ENCODE measurements at regions not wholly inside any gene's neighbourhood (a gene's known extent, or its start where the extent isn't known, plus 50 kb on each side); places are given as distances from the start of the nearest gene placed in this dataset.
"Not testable (repeated sequence)": the region's sequence is repeated elsewhere in the genome, so short reads cannot be mapped to it uniquely, and the experiment has no call there.

DNA sequence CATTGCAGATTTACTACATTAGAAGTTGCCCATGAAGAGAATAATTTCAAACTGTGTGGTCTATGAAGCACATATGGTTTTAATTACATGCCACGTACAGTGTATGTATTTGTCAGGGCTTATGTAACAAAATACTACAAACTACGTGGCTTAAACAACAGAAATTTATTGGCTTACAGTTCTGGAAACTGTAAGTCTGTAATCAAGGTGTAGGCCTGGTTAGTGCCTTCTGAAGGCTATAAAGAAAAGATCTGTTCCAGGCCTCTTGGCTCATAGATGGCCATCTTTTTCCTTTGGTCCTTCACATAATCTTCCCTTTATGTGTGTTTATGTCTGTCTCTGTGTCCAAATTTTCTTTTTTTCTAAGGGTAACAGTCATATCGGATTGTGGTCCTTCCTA, 1160.2 kb downstream of the FAM133A start:
- Histone ChIP-seq H2BK12ac (ENCODE audit: low read length) (no peak overlapping the region), H3K18ac (ENCODE audit: low read length) (no peak overlapping the region), H4K91ac (ENCODE audit: low read depth, low read length, poor library complexity) (no peak overlapping the region), H3K4me3 (ENCODE audit: low read length in 2 of 2) (no peak overlapping the region), H3K23ac (ENCODE audit: low read depth, low read length, poor library complexity) (no peak overlapping the region), H4K8ac (ENCODE audit: low read depth, low read length) (no peak overlapping the region), H3K4ac (ENCODE audit: low read length) (no peak overlapping the region), H2AFZ (ENCODE audit: low read length) (no peak overlapping the region), H3K14ac (ENCODE audit: low read length) (no peak overlapping the region), H3K9ac (ENCODE audit: low read depth, low read length, poor library complexity) (no peak overlapping the region), H2BK15ac (ENCODE audit: low read length) (no peak overlapping the region), H2AK5ac (ENCODE audit: low read depth, low read length) (no peak overlapping the region), H3K9me3 (replicated peaks in 1 of 2; ENCODE audit: control insufficient read depth in 2 of 2, insufficient read depth in 1 of 2, low read depth in 1 of 2, low read length in 2 of 2) (no peaks in the 10 kb centered on the region), H2BK5ac (ENCODE audit: low read length) (no peak overlapping the region), H3K27me3 (ENCODE audit: control insufficient read depth in 3 of 3, insufficient read depth in 3 of 3, low read depth in 1 of 3, low read length in 3 of 3) (no peaks in the 10 kb centered on the region), H3K79me1 (ENCODE audit: low read depth, low read length) (no peaks in the 10 kb centered on the region), H3K27ac (replicated peaks; ENCODE audit: low read length) (no peak overlapping the region), H3K4me2 (ENCODE audit: insufficient read depth, low read length, poor library complexity, severe bottlenecking) (no peak overlapping the region), H3K4me1 (ENCODE audit: control insufficient read depth in 2 of 2, insufficient read depth in 1 of 2, low read depth in 1 of 2, low read length in 2 of 2) (no peaks in the 10 kb centered on the region), H2BK120ac (ENCODE audit: low read depth, low read length) (no peak overlapping the region), H3K36me3 (replicated peaks in 1 of 2; ENCODE audit: control insufficient read depth in 2 of 2, insufficient read depth in 2 of 2, low read length in 2 of 2) (no peaks in the 10 kb centered on the region)
- DNase-seq (ENCODE audit: low spot score) = no peak
- no CpG with 5 or more reads among the region's 3 CpGs for WGBS, 2 donors (ENCODE audit: extremely low coverage in 2 of 2, insufficient read length in 2 of 2, insufficient replicate concordance in 1 of 2)

DNA sequence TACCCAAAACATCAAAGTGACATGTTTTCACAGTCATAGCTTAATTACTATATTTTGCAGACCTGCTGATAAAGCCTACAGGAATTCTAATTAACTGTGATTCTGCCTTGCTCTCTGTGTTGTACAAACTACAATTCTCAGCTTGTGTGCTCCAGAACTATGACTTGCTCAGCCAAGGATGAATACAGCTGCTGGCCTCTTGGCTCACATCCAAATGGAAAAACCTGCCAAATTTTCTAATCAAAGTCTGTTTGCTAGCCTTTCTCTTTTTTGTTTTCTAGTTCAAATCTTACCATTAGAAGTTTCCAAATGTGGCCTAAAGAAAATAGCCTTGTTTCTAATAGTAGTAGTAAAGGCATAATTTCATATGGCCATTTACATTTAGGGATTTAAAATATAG, 1176.8 kb downstream of the FAM133A start:
- Histone ChIP-seq H4K91ac (ENCODE audit: low read depth, low read length, poor library complexity) (no peak overlapping the region), H2BK5ac (ENCODE audit: low read length) (no peak overlapping the region)

DNA sequence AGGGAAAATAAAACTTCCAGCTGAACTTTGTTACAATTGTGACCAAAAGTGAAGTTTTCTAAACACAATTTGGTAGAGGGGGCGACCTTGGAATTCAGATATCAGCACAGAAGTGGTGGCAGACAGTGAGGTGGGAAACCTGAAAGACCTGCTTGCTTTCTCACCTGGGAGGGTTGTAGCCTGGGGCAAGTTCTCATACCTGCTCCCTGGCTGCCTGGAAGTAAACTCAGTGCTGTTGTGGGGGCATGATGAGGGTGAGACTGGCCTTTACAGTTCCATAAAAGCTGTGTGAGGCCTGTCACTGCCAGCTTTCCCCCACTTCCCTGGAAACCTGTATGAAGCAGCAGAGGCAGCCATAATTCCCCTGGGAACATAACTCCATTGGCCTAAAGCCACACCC, 1180.2 kb downstream of the FAM133A start:
- no peak for DNase-seq (ENCODE audit: low spot score)
- no peak overlapping the region for H2BK120ac ChIP-seq (ENCODE audit: low read depth, low read length)
- H3K4me1 ChIP-seq (ENCODE audit: control insufficient read depth in 2 of 2, insufficient read depth in 1 of 2, low read depth in 1 of 2, low read length in 2 of 2) = no peaks in the 10 kb centered on the region
- no peak overlapping the region for H3K27ac ChIP-seq (replicated peaks; ENCODE audit: low read length)
- H2BK5ac ChIP-seq (ENCODE audit: low read length) = no peak overlapping the region
- no peak overlapping the region for H3K4me2 ChIP-seq (ENCODE audit: insufficient read depth, low read length, poor library complexity, severe bottlenecking)
- no peak overlapping the region for H2BK15ac ChIP-seq (ENCODE audit: low read length)
- H3K18ac ChIP-seq (ENCODE audit: low read length) = no peak overlapping the region
- H3K79me1 ChIP-seq (ENCODE audit: low read depth, low read length) = no peaks in the 10 kb centered on the region
- no CpG with 5 or more reads among the region's 1 CpG for WGBS, 2 donors (ENCODE audit: extremely low coverage in 2 of 2, insufficient read length in 2 of 2, insufficient replicate concordance in 1 of 2)
- no peak overlapping the region for H3K4me3 ChIP-seq (ENCODE audit: low read length in 2 of 2)
- no peak overlapping the region for H2AFZ ChIP-seq (ENCODE audit: low read length)
- H4K8ac ChIP-seq (ENCODE audit: low read depth, low read length) = no peak overlapping the region
- H4K91ac ChIP-seq (ENCODE audit: low read depth, low read length, poor library complexity) = no peak overlapping the region
- H3K27me3 ChIP-seq (ENCODE audit: control insufficient read depth in 3 of 3, insufficient read depth in 3 of 3, low read depth in 1 of 3, low read length in 3 of 3) = no peaks in the 10 kb centered on the region
- H3K9ac ChIP-seq (ENCODE audit: low read depth, low read length, poor library complexity) = no peak overlapping the region
- H2BK12ac ChIP-seq (ENCODE audit: low read length) = no peak overlapping the region
- H3K14ac ChIP-seq (ENCODE audit: low read length) = no peak overlapping the region
- no peak overlapping the region for H2AK5ac ChIP-seq (ENCODE audit: low read depth, low read length)
- H3K9me3 ChIP-seq (replicated peaks in 1 of 2; ENCODE audit: control insufficient read depth in 2 of 2, insufficient read depth in 1 of 2, low read depth in 1 of 2, low read length in 2 of 2) = no peaks in the 10 kb centered on the region
- no peak overlapping the region for H3K23ac ChIP-seq (ENCODE audit: low read depth, low read length, poor library complexity)
- no peak overlapping the region for H3K4ac ChIP-seq (ENCODE audit: low read length)
- no peaks in the 10 kb centered on the region for H3K36me3 ChIP-seq (replicated peaks in 1 of 2; ENCODE audit: control insufficient read depth in 2 of 2, insufficient read depth in 2 of 2, low read length in 2 of 2)

More for the DNA sequence above, 1176.8 kb downstream of the FAM133A start:
- H2AK5ac ChIP-seq (ENCODE audit: low read depth, low read length) = no peak overlapping the region
- no peak overlapping the region for H4K8ac ChIP-seq (ENCODE audit: low read depth, low read length)
- no peaks in the 10 kb centered on the region for H3K4me1 ChIP-seq (ENCODE audit: control insufficient read depth in 2 of 2, insufficient read depth in 1 of 2, low read depth in 1 of 2, low read length in 2 of 2)
- H3K36me3 ChIP-seq (replicated peaks in 1 of 2; ENCODE audit: control insufficient read depth in 2 of 2, insufficient read depth in 2 of 2, low read length in 2 of 2) = no peaks in the 10 kb centered on the region
- no peak overlapping the region for H2BK120ac ChIP-seq (ENCODE audit: low read depth, low read length)
- H3K27ac ChIP-seq (replicated peaks; ENCODE audit: low read length) = no peak overlapping the region
- H3K27me3 ChIP-seq (ENCODE audit: control insufficient read depth in 3 of 3, insufficient read depth in 3 of 3, low read depth in 1 of 3, low read length in 3 of 3) = no peaks in the 10 kb centered on the region
- H2BK12ac ChIP-seq (ENCODE audit: low read length) = no peak overlapping the region
- no peak overlapping the region for H3K9ac ChIP-seq (ENCODE audit: low read depth, low read length, poor library complexity)
- H3K14ac ChIP-seq (ENCODE audit: low read length) = no peak overlapping the region
- no peak overlapping the region for H3K23ac ChIP-seq (ENCODE audit: low read depth, low read length, poor library complexity)
- no peak overlapping the region for H3K4me3 ChIP-seq (ENCODE audit: low read length in 2 of 2)
- no peak for DNase-seq (ENCODE audit: low spot score)
- H3K4me2 ChIP-seq (ENCODE audit: insufficient read depth, low read length, poor library complexity, severe bottlenecking) = no peak overlapping the region
- H3K18ac ChIP-seq (ENCODE audit: low read length) = no peak overlapping the region
- H3K4ac ChIP-seq (ENCODE audit: low read length) = no peak overlapping the region
- H3K79me1 ChIP-seq (ENCODE audit: low read depth, low read length) = no peaks in the 10 kb centered on the region
- H3K9me3 ChIP-seq (replicated peaks in 1 of 2; ENCODE audit: control insufficient read depth in 2 of 2, insufficient read depth in 1 of 2, low read depth in 1 of 2, low read length in 2 of 2) = no peaks in the 10 kb centered on the region
- no peak overlapping the region for H2BK15ac ChIP-seq (ENCODE audit: low read length)
- H2AFZ ChIP-seq (ENCODE audit: low read length) = no peak overlapping the region

DNA sequence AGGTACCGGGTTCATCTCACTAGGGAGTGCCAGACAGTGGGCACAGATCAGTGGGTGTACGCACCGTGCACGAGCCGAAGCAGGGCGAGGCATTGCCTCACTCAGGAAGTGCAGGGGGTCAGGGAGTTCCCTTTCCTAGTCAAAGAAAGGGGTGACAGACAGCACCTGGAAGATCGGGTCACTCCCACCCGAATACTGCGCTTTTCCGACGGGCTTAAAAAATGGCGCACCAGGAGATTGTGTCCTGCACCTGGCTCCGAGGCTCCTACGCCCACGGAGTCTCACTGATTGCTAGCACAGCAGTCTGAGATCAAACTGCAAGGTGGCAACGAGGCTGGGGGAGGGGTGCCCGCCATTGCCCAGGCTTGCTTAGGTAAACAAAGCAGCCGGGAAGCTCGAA, 1188.5 kb downstream of the FAM133A start:
- H3K4me3 ChIP-seq (ENCODE audit: low read length in 2 of 2); H3K4me2 ChIP-seq (ENCODE audit: insufficient read depth, low read length, poor library complexity, severe bottlenecking); H3K18ac ChIP-seq (ENCODE audit: low read length); H3K4me1 ChIP-seq (ENCODE audit: control insufficient read depth in 2 of 2, insufficient read depth in 1 of 2, low read depth in 1 of 2, low read length in 2 of 2); DNase-seq (ENCODE audit: low spot score); H3K36me3 ChIP-seq (replicated peaks in 1 of 2; ENCODE audit: control insufficient read depth in 2 of 2, insufficient read depth in 2 of 2, low read length in 2 of 2); H3K79me1 ChIP-seq (ENCODE audit: low read depth, low read length); H2BK120ac ChIP-seq (ENCODE audit: low read depth, low read length); H2AFZ ChIP-seq (ENCODE audit: low read length); H2BK15ac ChIP-seq (ENCODE audit: low read length); H3K14ac ChIP-seq (ENCODE audit: low read length); H4K91ac ChIP-seq (ENCODE audit: low read depth, low read length, poor library complexity); H3K27me3 ChIP-seq (ENCODE audit: control insufficient read depth in 3 of 3, insufficient read depth in 3 of 3, low read depth in 1 of 3, low read length in 3 of 3); H3K27ac ChIP-seq (replicated peaks; ENCODE audit: low read length); H2BK12ac ChIP-seq (ENCODE audit: low read length); H4K8ac ChIP-seq (ENCODE audit: low read depth, low read length); H3K23ac ChIP-seq (ENCODE audit: low read depth, low read length, poor library complexity); H3K4ac ChIP-seq (ENCODE audit: low read length); H3K9me3 ChIP-seq (replicated peaks in 1 of 2; ENCODE audit: control insufficient read depth in 2 of 2, insufficient read depth in 1 of 2, low read depth in 1 of 2, low read length in 2 of 2); H3K9ac ChIP-seq (ENCODE audit: low read depth, low read length, poor library complexity); H2AK5ac ChIP-seq (ENCODE audit: low read depth, low read length); H2BK5ac ChIP-seq (ENCODE audit: low read length): not testable (repeated sequence)
- WGBS, 2 donors (ENCODE audit: extremely low coverage in 2 of 2, insufficient read length in 2 of 2, insufficient replicate concordance in 1 of 2) = no CpG with 5 or more reads among the region's 19 CpGs
